ENCODE measurements at regions not wholly inside any gene's neighbourhood (a gene's known extent, or its start where the extent isn't known, plus 50 kb on each side); places are given as distances from the start of the nearest gene placed in this dataset.
"Not testable (repeated sequence)": the region's sequence is repeated elsewhere in the genome, so short reads cannot be mapped to it uniquely, and the experiment has no call there.

DNA sequence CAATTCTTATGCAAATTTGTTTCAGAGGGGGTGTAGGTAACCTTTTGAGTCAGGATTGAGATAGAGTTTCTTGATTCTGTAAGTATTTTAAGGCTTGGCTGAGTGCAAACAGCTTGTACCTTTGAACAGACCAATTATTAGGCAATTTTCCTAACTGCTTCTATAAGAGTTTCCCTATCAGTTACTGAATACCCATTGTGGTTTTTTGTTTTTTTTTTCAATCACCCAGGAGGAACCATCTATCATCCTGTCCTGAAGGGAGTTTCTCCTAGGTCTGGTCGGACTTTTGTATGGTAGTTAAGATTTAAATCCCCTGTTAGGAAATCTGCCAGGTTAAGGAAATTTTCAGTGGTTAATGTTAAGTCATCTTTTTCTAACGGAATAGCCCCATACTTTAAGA lies 319.4 kb upstream of the SLC39A10 start:
- no peak for DNase-seq

DNA sequence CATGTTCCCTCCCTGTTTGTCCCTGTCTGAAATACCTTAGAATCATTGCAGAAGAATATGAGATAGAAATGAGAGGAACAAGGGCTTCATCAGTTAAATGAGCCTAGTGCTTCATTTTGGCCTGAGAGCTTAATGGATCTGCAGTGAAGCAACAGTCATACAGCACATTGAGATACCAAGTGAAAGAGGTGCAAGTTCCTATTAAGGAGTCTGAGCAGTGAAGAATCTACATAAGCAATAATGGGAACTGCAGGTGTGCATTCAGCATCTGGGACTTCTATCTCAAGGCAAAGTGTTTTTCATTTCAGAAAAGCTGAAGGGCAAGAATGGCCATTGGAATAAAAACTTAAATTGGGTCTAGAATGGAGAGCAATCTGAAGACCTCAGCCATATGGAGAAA lies 323.2 kb upstream of the SLC39A10 start:
- DNase-seq = no peak

DNA sequence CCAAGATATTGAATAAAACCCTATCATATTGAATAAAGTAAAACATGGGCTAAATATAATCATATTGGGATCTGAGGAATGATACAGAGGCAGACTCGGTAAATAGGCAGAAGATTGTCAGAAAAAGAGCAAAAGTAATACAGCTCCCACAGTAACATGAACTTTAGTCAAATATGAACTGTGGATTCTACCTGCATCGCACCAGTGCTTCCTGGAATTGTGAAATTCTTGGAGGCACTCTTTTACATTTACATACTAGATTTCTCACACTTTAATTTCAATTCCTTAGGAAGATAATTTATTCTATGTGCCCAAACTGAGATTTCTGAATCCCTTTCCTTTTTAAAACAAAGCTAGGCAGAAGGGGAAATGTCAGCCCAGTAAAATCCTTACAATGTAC lies 325.1 kb upstream of the SLC39A10 start:
- DNase-seq = no peak

DNA sequence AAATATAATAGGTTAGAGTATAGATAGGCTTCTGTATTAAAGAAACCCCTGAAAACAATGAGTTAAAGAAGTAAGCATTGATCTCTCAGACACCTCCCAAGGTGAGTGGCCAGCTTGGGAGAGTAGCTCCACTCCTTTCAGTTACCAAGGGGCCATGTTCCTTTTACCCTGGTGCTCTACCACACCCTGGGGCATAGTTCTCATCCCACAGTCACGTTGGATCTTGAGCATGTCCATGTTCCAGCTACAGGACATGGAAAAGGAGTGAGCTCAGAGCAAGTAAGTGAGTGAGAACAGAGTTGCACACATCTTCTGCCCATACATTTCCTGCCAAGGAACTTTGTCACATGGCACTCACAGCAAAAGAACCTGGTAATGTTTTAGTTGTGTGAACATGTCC lies 325.9 kb upstream of the SLC39A10 start:
- no peak for DNase-seq

DNA sequence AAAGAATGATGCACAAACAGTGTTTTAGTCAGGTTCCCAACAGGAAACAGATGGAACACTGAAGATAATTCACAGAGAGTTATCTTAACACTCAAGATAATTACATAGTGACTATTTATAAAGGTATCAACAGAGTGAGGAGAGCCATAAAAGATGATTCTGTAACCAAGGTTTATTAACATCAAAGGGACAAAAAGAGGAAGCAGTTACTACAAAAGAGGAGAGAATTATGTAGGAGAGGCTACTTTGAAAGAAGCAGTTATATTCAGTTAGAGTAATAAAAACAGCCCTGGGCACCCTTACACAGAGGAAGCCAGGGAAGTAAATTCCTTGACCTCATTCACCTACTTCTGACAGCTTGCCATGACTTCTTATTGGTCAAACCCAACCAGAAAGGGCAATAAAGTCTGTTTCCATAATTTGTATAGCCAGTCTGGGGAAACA lies 326.5 kb upstream of the SLC39A10 start:
- no peak for DNase-seq

DNA sequence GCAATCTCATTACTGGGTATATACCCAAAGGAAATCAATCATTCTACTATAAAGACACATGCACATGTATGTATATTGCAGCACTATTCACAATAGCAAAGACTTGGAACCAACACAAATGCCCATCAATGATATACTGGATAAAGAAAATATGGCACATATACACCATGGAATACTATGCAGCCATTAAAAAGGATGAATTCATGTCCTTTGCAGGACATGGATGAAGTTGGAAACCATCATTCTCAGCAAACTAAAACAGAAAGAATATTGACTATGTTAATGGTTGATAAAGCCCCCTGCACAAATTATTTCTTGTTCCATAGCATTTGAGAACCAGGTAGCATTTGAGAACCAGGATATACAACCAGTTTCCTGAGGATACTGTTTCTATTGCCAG lies 327.2 kb upstream of the SLC39A10 start:
- not testable (repeated sequence) for DNase-seq

DNA sequence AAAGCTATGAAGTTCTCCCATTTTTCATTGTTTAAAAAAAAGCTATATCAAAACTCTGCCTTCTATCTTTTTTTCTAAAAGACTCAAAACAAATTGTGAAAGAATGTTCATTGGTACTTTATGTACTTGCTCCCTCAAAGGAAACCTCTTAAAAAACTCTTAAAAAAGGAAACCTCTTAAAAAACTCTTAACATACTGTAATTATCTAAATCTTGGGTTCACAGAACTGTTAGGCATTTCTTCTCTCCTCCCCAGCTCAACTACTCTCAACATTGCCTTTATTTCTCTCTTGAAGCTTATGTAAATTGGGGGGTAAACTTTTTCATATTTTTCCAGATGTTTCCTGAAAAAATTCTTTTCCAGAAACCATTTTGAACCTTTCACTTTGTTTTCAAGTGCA lies 330.5 kb upstream of the SLC39A10 start:
- no peak for DNase-seq

DNA sequence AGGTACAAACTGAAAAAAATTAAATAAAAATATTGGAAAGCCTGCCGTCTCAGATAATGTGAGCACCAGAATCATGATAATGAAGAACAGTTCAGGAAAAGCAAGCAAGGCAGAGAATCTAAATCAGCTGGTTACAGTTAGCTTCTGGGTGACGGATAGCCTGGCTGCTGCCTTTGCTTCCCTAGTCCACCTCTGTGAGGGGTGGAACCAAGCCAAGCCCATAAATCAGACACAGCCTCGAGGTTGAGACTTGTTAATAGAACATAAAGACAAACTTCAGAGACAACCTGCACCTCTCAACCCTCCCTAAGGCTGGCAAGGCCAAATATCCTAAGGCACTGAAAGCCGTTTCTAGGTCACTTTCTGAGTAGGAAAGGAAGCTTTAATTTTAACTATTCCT lies 334.7 kb upstream of the SLC39A10 start:
- no peak for DNase-seq

DNA sequence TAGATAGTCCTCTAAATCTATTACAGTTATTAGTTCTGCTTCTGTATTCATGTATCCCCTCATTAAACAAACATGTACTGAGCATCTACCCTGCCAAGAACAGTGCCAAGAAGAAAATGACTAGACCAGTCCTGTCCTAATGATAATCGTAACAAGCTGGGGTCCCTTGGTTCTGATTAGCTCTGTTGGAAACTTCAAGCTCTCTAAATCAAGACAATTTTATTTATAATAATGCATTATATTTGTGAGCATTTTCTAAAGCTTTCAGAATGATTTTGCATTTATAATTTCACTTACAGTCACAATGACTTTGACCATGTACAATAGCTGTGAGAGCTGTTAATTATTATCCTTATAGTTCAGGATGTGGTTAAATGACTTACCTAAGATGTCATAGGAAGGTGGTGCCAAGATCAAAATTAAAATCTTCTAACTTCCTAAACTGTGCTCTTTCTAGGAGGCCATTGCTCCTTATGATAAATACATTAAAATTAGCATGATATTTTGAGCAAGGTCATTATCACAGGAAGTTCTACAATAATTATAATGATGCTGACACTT lies 336.5 kb upstream of the SLC39A10 start:
- DNase-seq = no peak

DNA sequence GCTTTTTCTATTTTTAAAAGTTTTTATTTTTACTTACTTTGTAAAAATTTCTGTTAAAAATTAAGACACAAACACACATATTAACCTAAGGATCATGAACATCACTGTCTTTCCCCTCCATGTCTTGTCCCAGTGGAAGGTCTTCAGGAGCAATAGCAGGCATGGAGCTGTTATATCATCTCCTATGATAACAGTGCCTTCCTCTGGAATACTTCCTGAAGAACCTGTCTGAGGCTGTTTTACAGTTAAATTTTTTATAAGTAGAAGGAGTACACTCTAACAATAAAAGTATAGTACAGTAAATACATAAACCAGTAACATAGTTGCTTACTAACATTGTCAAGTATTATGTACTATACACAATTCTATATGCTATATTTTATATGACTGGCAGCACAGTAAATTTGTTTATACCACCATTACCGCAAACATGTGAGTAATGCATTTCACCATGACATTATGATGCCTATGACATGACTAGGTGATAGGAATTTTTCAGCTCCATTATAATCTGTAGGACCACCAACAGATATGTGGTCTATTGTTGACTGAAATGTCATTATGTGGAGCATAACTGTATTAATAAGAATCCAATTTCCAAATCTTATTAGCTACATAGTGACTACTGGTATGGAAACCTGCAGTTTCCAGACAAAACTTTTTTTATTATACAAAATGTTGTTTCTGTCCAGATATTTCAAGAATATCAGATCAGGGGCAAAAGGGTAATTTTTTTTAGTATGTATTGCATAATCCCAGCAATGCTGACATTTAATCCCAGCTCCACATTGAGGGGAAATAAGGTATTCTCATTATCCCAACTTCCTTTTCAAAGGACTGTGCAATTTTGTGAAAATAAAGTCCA lies 337.2 kb upstream of the SLC39A10 start:
- no peak for DNase-seq

DNA sequence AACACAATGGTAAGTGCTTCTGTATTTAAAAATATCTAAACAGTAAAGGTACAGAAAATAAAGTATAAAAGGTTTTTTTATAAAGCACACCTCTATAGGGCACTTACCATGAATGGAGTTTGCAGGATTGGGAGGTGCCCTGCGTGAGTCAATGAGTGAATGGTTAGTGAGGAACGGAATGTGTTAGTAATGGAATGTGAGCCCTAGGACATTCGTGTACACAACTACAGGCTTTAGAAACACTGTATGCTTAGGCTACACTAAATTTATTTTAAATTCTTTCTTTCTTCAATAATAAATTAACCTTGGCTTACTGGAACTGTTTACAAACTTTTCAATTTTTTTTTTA lies 337.9 kb upstream of the SLC39A10 start:
- DNase-seq = no peak

DNA sequence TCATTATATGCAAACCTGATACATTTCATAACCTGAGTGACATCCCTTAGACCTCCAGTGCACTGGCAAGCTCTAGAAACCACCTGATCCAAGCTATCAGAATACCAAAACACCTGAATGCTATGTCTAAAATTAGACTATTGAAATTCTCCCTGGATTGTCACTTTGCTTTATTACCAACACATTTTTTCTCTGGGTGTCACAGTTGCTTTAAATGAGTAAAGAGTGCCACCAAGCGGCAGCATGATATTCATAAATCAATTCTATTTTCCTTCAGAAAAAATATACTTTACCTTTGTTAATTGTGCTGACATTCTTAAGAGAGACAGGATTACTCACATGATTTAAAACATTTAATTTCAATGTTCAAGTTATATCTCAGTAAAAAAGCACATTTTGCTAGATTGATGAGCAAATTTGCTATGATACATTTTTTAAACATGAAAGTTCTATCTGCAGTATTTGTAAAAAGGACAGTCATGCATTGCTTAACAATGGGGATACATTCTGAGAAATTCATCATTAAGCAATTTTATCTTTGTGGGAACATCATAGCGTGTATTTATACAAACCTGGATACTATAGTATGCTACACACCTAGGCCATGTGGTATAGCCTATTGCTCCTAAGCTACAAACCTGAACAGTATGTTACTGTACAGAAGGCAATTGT lies 338.4 kb upstream of the SLC39A10 start:
- DNase-seq = peak; percentile 3

DNA sequence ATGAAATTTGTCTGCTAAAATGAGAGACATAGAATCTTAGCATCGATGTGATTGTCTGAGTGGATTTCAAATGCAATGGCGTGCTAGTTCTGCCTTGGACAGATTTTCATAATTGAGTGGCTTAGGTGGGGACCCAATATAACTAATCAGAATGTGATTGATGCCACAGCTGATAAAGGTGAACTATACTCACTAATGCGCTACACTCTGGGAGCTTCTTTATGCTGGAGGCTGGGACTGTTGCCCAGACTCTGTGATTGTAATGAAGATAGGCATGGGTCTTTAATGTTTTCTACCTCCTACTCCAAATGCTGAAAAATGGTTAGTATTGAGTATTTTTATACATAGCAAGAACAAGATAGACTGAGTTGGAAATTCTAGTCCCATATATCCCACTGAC lies 339.5 kb upstream of the SLC39A10 start:
- DNase-seq = no peak

DNA sequence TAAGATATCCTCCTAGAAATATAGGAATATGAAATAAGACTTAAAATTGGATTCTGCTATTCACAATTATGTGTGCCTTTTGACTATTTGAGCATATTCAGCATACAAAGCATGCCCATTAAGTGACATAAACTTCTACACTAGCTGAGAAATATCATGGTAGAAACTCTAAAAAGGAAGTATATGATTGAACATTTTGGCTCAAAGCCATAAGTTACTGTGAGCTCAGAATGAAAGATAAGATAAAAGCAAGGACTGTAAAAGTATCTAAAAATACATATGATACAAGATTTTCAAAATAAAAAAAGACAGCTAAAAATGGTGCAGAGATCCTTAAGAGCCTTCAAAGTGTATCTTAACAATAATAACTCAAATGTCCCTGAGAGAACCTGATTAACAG lies 340.5 kb upstream of the SLC39A10 start:
- DNase-seq = no peak

DNA sequence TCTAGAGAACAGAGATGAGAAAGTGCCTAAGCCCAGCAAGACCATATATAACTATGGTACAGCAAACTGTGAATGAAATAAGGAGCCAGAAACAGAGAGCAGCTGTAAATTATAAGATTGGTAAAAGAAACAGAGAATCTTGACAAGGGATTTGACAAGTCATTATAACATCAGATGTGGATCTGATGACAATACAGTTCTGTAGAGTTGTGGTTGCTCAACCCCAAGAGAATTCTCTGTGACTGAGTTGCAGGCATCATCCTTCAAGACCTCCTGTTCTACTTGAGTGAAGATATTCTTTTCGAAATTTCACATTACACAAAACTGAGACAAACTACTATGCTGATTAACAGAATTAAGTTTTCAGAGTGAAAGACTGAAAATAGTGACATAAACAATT lies 343.1 kb upstream of the SLC39A10 start:
- no peak for DNase-seq

DNA sequence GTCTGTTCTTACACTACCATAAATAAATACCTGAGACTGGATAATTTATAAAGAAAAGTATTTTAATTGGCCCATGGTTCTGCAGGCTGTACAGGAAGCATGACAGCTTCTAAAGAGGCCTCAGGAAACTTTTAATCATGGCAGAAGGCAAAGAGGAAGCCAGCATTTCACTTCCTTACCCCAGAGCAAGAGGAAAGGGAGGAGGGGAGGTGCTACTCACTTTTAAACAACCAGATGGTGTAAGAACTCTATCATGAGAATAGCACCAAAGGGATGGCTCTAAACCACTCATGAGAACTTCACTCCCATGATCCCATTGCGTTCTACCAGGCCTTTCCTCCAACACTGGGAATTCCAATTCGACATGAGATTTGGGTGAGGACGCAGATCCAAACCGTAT lies 344.4 kb upstream of the SLC39A10 start:
- peak; percentile 23 for DNase-seq

DNA sequence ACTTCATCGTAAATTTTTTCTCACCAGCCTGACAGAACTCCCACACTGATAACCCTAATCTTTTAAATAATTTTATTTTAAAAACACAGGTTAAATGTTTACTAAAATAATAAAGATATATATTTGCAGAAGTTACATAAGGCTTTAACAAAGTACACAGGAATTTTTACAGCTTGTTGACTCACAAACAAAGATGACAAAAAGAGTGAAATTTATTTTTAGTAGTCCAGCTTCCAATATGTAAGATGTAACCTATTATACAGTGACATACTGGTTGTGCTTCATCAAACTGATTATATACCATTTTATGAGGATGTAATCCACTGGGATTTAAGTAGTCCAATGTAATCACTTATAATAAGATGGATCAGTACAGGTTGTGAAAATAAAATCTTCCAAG lies 348.9 kb upstream of the SLC39A10 start:
- no peak for DNase-seq

DNA sequence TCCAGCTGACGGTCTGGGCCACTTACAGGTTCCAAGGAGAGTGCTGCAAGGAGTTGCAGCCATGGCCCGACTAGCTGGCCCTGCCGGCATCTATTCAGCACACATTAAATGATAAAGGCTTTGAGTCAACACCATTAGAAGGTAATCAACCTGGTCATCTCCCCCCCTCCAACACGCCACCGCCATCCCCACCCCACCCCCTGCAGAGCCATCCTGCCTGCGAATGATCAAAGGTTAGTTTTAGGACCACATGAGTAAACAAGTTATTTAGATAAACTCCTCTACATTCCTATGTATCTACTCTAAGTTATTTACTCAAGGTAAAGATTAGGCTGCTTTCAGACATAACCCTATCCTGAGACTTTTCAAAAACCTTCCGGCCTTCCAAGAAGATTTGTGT lies 349.3 kb upstream of the SLC39A10 start:
- no peak for DNase-seq

DNA sequence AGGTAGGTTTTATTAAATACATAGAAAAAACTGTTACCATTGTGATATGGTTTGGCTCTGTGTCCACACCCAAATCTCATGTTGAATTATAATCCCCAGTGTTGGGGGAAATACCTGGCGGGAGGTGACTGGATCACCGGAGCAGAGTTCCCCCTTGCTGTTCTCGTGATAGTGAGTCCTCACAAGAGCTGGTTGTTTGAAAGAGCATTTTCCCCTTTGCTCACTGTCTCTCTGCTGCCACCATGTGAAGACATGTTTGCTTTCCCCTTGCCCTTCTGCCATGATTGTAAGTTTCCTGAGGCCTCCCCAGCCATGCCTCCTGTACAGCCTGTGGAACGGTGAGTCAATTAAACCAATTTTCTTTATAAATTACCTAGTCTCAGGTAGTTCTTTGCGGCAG lies 352.7 kb upstream of the SLC39A10 start:
- DNase-seq = no peak

DNA sequence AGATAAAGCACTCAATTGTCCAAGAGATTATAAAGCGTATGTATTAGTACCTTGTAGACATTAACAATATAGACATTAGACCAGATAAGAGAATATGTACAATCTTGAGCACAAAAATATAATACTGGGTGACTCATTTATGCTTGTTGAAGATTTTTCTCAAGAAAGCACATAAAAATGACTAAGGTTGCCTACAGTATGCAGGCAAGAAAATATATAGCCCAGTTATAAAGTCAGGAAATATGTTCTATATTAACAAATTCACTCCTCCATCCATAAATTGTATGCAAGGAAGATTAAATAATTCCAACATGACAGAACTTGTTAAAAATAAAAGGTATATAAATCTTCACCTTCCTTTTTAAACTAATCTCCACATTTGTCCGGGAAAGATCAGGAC lies 356.4 kb upstream of the SLC39A10 start:
- DNase-seq = no peak

DNA sequence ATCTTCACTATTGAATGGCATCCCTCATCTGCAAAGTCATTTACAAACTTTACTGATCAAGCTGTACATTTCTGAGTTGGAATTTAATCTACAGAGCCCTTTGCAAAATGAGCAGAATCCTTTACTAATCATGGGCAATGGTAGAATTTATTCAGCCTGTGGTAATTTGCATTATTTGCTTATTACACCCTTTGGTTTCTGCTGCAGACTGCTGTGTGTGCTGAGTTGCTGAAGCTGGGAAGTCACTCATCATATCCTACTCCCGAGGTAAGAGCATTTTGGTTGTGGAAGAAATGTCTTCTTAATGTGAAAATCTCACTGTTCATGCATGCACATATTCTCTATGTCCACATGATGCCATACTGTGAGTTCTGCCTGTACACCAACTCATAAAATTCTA lies 357.4 kb upstream of the SLC39A10 start:
- no peak for DNase-seq

DNA sequence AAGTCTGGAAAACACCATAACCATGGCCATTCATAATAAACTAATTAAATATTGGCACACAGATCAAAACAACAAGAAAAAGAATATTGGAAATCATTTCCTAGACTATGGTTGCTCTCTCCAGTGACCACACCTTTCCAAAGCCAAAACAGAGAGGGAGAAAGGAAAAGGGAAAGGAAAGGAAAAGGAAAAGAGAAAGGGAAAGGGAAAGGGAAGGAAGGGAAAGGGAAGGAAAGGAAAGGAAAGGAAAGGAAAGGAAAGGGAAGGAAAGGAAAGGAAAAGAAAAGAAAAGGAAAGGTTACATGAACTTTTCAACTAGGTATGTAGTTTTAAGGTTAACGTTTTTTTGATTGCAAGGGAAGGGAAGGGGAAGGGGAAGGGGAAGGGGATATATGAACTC lies 360.5 kb upstream of the SLC39A10 start:
- no peak for DNase-seq

DNA sequence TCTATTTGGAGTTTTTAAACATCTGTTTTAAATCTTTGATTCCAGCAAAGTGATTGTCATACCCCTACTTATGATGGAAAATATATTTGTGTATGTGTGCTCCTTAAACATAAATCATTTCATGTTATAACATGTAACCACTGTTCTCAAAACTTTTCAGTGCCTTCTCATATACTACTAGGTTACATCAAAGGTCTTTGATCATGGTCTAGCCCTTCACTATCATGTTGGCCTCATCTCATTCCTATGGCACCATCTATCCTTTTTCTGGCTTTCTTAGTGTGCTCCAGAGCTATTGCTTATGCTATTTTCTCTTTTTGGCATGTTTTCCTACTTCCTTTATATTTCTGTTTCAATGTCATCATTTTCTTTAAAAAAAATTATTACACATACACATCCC lies 367.9 kb upstream of the SLC39A10 start:
- no peak for DNase-seq

DNA sequence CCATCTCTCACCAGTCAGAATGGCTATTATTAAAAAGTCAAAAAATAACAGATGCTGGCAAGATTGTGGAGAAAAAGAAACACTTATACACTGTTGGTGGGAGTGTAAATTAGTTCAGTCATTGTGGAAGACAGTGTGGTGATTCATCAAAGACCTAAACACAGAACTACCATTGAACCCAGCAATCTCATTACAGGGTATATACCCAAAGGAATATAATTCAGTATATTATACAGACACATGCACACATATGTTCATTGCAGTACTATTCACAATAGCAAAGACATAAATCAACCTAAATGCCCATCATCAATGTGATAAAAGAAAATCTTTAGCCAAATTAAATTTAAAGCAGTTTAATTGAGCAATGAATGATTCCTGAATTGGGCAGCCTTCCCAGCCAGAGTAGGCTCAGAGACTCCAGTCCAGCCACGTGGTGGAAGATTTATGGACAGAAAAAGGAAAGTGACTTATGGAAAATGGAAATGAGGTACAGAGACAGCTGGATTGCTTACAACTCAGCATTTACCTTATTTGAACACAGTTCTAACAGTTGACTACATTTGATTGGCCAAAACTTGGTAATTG lies 377.1 kb upstream of the SLC39A10 start:
- no peak for DNase-seq

All from NCI-H524 treated with DMSO at 0.1 percent for 48 hours (cell line).